ENCODE measurements at regions not wholly inside any gene's neighbourhood (a gene's known extent, or its start where the extent isn't known, plus 50 kb on each side); places are given as distances from the start of the nearest gene placed in this dataset.

GRCh38 chrX:9267415-9267814, 197.4 kb upstream of the TBL1X start:
- peak; percentile 52 for DNase-seq (ENCODE audit: low read depth)

- DNase-seq (ENCODE audit: low read depth), result no peak
These were observed 195.7 kb upstream of the TBL1X start for GRCh38 chrX:9269134-9269533.

DNA sequence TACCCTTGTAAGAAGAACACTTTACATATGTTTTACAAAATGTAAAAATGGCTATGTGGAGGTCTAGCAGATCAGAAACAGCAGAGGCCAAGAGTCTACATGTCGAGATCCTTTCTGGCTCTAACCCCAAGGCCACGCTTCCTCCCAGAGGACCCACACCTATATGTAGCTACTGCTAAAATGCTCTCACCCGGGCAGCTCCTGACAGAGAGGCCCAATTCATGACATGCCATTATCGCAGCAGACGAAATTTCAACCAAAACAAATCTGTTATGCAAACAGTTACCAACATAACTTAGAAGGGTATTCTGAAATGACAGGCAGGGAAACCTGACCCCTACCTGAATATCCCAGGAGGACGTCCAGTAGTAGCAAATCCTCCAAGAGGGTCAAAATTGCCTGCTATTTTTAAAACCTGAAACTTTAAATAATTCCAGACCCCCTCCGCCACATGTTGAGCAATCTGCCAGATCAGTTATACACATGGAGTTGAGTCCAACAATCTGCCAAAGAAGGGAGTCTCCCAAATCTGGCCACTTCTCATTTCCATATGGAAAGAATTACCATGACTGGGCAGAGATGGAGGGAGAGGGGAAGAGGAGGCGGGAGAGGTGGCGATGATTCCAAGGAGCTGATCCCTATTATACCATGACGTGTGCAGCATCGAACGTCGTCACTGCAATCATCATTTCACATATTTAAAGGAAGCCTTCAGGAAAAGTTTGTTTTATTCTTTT, 192.9 kb upstream of the TBL1X start:
- DNase-seq (ENCODE audit: low read depth), result no peak

DNA sequence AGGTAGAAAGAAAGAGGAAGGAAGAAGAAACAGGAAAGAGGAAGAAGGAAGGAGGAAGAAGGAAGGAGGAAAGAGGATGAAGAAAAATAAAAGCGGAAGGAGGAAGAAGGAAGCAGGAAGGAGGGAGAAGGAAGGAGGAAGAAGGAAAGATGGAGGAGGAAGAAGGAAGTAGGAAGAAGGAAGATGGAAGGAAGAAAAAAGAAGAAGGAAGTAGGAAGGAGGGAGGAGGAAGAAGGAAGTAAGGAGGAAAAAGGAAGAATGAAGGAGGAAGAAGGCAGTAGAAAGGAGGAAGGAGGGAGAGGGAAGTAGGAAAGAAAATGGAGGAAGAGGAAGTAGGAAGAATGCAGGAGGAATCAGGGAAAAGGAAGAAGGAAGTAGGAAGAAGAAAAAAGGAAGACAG, 191.1 kb upstream of the TBL1X start:
- DNase-seq (ENCODE audit: low read depth), result no peak

GRCh38 chrX:9278475-9279233, 186.2 kb upstream of the TBL1X start:
- DNase-seq (ENCODE audit: low read depth), result peak; percentile 20

DNA sequence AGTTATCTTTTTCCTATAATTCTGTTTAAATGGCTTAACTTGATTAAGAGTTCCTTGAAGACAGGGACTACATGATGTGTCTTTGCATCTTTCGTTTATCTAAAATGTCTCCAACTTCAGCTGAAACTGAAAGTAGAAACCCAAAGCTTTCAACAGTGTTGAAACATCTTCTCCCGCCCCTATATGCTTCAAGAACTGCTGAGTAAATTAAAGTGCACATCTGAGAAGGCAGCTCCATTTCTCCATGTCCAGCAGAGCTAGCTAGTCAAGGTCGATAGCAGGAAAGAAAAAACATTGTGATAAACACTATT, 185.7 kb upstream of the TBL1X start:
- DNase-seq (ENCODE audit: low read depth), result peak; percentile 20

DNA sequence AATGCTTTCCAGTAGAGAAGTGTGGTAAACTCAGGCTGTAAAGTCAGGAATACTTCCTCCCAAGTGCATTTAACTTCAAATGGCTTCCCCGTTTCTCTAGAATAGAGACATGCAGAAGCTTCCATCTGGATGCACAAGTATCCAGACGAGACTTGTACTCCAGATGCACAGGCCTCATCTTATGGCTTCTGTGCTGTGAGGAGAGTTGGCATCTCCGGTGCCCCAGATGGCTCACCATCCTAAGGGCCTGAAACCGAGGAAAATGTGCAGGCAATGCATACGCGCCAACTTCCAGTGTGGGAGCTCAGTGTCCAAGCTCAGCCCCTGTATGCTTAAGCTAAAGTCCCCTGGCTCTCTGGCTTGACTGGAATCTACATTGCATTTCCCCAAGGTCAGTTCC, 184.0 kb upstream of the TBL1X start:
- DNase-seq (ENCODE audit: low read depth), result no peak

GRCh38 chrX:9282325-9282724, 182.5 kb upstream of the TBL1X start:
- DNase-seq (ENCODE audit: low read depth), result no peak

DNA sequence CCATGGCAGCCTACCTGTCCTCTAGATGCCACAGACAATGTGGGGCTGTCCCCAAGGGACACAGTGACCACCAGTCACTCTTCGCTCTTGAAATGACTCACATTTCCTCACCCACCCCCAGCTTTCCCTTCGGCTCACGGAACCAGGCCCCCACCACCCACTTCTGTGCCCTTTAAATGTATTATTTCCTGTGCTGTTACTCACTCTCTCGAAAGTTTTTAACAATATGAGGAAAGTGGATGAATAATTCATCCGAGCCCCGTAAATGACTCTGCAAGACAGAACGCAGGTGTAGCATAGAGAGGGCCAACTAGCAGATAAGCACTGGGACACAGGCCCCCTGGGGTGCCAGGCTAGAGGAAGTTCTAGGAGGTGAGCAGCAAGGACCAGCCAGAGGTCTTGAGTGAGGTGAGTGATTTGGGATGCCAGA, 179.5 kb upstream of the TBL1X start:
- DNase-seq (ENCODE audit: low read depth), result no peak

- no peak for DNase-seq (ENCODE audit: low read depth)
These were observed 178.6 kb upstream of the TBL1X start for GRCh38 chrX:9286234-9286633.

DNA sequence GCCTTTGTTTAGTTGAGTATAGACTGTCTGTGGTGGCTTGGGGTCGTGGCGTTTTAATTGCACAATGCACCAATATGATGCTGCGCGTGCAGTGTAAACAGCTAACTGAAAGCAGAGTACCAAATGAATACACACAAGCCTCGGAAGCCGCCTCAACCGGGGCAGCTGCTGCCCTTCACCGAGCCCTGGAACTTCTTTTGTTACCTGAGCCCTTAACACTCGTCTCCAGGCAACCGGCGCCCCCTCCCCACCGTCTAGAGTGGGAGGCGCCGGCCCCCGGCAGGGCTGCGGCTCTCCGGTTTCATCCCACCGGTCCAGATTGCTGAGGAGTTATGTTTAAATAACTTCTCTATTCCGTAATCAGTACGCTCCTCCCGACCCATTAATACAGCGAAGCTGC, 173.2 kb upstream of the TBL1X start:
- DNase-seq (ENCODE audit: low read depth), result no peak

GRCh38 chrX:9293051-9293496, 171.8 kb upstream of the TBL1X start:
- no peak for DNase-seq (ENCODE audit: low read depth)

DNA sequence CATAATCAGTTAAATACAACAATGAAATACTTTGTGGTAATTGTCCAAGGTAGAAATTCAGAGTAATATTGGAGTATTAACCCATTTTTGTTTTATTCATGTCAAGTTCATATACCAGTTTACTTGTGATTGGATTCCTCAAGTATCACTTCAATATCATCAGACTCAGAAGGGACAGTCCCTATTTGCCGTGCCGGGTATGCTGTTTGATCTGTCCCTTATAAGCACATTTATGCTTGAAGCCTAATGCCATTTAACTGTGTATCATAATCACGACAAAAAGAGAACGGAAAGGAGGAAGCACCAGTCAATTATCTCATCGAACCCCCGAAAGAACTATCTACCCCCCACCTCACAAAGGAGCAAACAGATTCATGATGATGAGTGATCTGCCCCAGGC, 171.0 kb upstream of the TBL1X start:
- DNase-seq (ENCODE audit: low read depth), result no peak

DNA sequence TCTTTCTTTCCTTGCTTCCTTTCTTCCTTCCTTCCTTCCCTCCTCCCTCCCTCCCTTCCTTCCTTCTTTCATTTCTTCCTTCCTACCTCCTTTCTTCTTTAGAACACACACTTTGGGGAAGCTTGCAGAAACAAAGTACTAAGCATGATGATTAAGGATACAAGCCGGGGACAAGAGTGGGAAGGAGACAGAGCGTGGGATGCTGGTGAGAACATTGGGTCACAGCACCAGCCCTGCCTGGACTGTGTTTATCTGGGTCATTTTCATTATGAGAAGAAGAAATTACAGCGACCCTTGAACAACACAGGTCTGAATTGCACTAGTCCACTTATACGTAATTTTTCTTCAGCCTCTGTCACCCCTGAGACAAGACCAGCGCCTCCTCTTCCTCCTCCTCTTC, 169.3 kb upstream of the TBL1X start:
- DNase-seq (ENCODE audit: low read depth), result no peak

- no peak for DNase-seq (ENCODE audit: low read depth)
These were observed 166.6 kb upstream of the TBL1X start for GRCh38 chrX:9298221-9298620.

DNA sequence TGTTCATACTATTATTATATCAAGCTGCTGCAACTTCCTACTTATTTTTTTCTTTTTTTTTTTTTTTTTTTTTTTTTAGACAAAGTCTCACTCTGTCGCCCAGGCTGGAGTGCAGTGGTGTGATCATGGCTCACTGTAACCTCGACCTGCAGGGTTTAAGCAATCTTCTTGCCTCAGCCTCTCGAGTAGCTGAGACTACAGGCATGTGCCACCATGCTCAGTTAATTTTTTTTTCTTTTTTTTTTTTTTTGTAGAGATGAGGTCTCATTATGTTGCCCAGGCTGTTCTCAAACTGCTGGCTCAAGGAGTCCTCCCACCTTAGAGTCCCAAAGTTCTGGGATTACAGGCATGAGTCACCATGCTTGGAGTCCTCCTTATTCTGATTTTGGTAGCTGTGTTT, 165.2 kb upstream of the TBL1X start:
- peak; percentile 48 for DNase-seq (ENCODE audit: low read depth)

GRCh38 chrX:9301836-9302235, 163.0 kb upstream of the TBL1X start:
- no peak for DNase-seq (ENCODE audit: low read depth)

- DNase-seq (ENCODE audit: low read depth), result no peak
These were observed 162.5 kb upstream of the TBL1X start for GRCh38 chrX:9302381-9302780.

GRCh38 chrX:9308426-9308825, 156.4 kb upstream of the TBL1X start:
- DNase-seq (ENCODE audit: low read depth), result no peak

DNA sequence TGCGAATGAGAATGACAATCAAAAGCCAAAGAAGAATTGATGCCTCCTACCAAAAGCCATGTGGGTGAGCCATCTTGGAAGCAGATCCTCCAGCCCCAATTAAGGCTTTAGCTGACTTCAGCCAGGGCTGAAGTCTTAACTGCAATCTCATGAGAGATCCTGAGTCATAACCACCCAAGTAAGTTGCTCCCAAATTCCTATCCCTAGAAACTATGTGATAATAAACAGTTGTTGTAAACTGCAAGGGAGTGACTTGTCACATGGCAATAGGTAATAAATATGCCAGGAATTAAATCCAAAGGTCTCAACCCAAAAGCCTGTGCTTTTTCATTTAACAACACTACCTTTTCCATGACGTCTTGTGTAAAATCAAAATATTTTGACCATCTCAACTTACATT, 154.2 kb upstream of the TBL1X start:
- DNase-seq (ENCODE audit: low read depth), result peak; percentile 83

DNA sequence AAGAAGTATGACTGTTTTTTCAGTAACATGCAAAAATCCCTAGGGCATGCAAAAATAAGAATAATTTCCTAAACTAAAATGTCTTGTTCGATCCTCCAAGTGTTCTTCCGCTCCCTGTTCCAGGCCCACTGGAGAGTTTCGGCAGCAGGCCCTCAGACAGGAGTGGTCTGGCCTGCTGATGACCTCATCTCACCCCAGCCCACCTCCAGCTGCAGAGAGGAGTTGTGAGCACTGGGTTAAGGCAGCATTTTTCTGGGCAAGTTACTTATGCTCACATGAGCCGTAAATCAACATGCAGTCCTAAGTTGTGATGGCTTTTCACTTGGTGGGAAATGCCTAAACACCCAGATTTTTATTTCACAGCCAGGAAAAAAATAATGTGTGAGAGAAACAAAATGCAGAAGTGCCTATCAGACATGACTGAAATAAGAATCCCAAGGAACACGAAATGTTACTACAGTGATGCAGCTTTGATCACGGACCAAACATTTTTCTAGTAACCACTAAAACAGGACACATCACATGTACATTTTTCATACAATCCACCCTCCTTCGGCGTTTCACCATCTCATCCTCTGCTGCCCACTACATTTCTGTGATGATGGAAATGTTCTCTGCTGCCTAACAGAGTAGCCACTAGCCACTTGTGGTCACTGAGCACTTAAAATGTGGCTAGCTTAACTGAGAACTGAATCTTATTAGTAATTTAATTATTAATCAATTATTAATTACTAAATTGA, 153.3 kb upstream of the TBL1X start:
- DNase-seq (ENCODE audit: low read depth), result no peak

DNA sequence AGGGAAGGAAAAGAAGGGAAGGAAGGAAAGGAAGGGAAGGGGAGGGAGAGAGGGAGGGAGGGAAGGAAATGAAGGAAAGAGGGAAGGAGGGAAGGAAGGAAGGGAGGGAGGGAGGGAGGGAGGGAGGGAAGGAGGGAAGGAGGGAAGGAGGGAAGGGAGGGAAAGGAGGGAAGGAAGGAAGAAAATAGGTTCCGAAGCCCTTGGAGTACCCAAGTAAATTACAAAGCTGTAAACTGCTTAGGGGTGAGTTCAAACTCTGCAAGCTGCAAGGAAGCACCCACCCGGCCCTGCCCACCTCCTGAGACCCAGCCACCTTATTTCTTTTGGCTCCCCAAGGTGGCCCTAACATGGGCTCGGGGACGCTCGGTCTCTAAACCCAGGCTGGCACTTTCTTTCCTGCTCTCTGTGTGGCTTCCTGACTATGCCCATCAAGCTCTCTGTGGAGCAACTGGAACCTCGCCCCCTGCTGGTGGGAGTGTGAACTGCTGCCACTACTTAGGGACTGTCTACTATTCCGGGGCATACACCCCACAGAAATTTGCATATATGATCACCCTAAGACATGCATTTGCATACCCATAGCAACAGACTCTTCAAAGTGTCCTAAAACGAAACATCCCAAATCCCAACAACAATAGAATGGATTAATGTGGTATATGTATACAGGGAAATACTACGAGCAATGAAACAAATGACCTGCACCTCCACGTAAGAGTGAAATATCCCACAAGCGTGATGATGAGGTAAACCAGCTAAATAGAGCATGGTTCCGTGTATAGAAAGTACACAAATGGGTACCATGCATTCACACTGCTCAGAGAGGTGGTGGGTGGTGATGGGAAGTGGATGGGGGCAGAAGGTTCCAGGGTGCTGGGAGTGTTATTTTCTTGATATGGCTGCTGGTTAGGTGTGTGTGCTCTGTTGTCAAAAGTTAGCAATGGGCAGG, 151.7 kb upstream of the TBL1X start:
- peak; percentile 29 for DNase-seq (ENCODE audit: low read depth)
